K562 (cell line): ENCODE measurements at regions not wholly inside any gene's neighbourhood (a gene's known extent, or its start where the extent isn't known, plus 50 kb on each side); places are given as distances from the start of the nearest gene placed in this dataset.

Experiments
- ATAC-seq: fragments of 200-7000 bp; cut with Tn5 transposase; 3 replicates; pipeline ENCODE4 v1.9.1; 2020; ENCODE audit warnings: moderate library complexity
- BruUV-seq: library from RNA; stranded (reverse); fragments of 400-500 nt; replicated peaks from 2 replicates; lab custom pipeline; 2021; lab: Mats Ljungman, UMichigan
- CTCF ChIA-PET: fragments of 300-600 bp; formaldehyde crosslinking; extraction: SDS; loops from one replicate; lab custom pipeline; 2021; ENCODE audit warnings: low intra/inter-chr PET ratio; lab: Yijun Ruan, JAX
- POLR2A ChIA-PET: fragments of 300-600, 350-650 bp; sonication (Branson Sonifier 250); formaldehyde crosslinking; extraction: SDS; loops from one replicate; lab custom pipeline; 2021; ENCODE audit warnings: antibody characterized with exemption, inconsistent platforms; lab: Yijun Ruan, JAX
- DNase-seq, 4 experiments: peaks; one replicate each; pipeline versions ENCODE4 v3.0.0 to v3.0.0-alpha.2; 2011 to 2018; ENCODE audit warnings: low spot score in 3 of 4, mixed read lengths in 3 of 4; ENCODE audit errors: extremely low read depth in 1 of 4
- FAIRE-seq: peaks from 2 replicates; lab custom pipeline; 2011; peaks lifted over from hg19 to GRCh38; lab: Jason Lieb, UNC
- H2AFZ ChIP-seq: 2 replicates; pipeline ENCODE4 v1.6.0; 2011; ENCODE audit warnings: low read depth, low read length, control low read depth, inconsistent platforms
- H3K27ac ChIP-seq: fragments of 200-600 bp; 3 replicates; pipeline ENCODE4 v1.8.0; 2011; ENCODE audit warnings: low read depth, mild to moderate bottlenecking, control low read depth, inconsistent platforms, low read length, moderate library complexity, mixed read lengths; ENCODE audit errors: extremely low read depth
- H3K27me3 ChIP-seq, 2 experiments: fragments of 300-600 bp in 1 of 2; 2 replicates in 1 of 2; 3 replicates in 1 of 2; pipeline versions ENCODE4 v1.6.0 to v1.8.0; 2011; ENCODE audit warnings: inconsistent platforms in 2 of 2, low read length in 2 of 2, mild to moderate bottlenecking in 1 of 2, mixed read lengths in 1 of 2, moderate library complexity in 1 of 2; ENCODE audit not compliant: control insufficient read depth in 2 of 2, insufficient read depth in 2 of 2
- H3K36me3 ChIP-seq: fragments of 300-600 bp; 3 replicates; pipeline ENCODE4 v1.8.0; 2011; ENCODE audit warnings: mild to moderate bottlenecking, low read length, inconsistent platforms; ENCODE audit not compliant: control insufficient read depth, insufficient read depth
- H3K4me1 ChIP-seq, 2 experiments: fragments of 200-600 bp in 1 of 2; replicated peaks in 1 of 2; 2 replicates in 1 of 2; 3 replicates in 1 of 2; pipeline versions ENCODE4 v1.5.1 to v1.8.0; 2011; ENCODE audit warnings: inconsistent platforms in 2 of 2, low read length in 2 of 2, mild to moderate bottlenecking in 1 of 2, mixed read lengths in 1 of 2, moderate library complexity in 1 of 2; ENCODE audit not compliant: control insufficient read depth in 2 of 2, insufficient read depth in 2 of 2
- H3K4me2 ChIP-seq: 2 replicates; pipeline ENCODE4 v1.6.1; 2011; ENCODE audit warnings: low read length, control low read depth, inconsistent platforms, mixed read lengths; ENCODE audit not compliant: insufficient read depth
- H3K4me3 ChIP-seq: fragments of 200-600 bp; sonication (generic), shearing (Covaris generic); 2 replicates; pipeline ENCODE4 v1.5.1; 2016; ENCODE audit warnings: control low read depth, inconsistent platforms
- H3K79me2 ChIP-seq: fragments of 200-600 bp; 3 replicates; pipeline ENCODE4 v1.8.0; 2011; ENCODE audit warnings: low read length, inconsistent platforms; ENCODE audit not compliant: control insufficient read depth, insufficient read depth
- H3K9ac ChIP-seq, 2 experiments: 2 replicates each; pipeline versions ENCODE4 v1.6.0 to v1.6.1; 2011; ENCODE audit warnings: low read depth in 2 of 2, low read length in 2 of 2, control low read depth in 1 of 2, inconsistent platforms in 1 of 2, mild to moderate bottlenecking in 1 of 2, mixed read lengths in 1 of 2; ENCODE audit not compliant: insufficient read depth in 1 of 2
- H3K9me1 ChIP-seq: one replicate; pipeline ENCODE4 v1.6.0; 2011; ENCODE audit warnings: inconsistent platforms, mild to moderate bottlenecking, low read length, moderate library complexity; ENCODE audit not compliant: control insufficient read depth, insufficient read depth
- H3K9me3 ChIP-seq: replicated peaks from 2 replicates; pipeline ENCODE4 v1.5.1; 2011; ENCODE audit warnings: low read depth, low read length, inconsistent platforms; ENCODE audit not compliant: control insufficient read depth, insufficient read depth
- H4K20me1 ChIP-seq: replicated peaks from 2 replicates; pipeline ENCODE4 v1.6.1; 2011; ENCODE audit warnings: low read length, inconsistent platforms, mixed read lengths; ENCODE audit not compliant: control insufficient read depth, insufficient read depth
- ASH1L ChIP-seq: fragments of 450-650 bp; IDR thresholded peaks from 2 replicates; pipeline ENCODE4 v1.6.1; 2018; ENCODE audit warnings: borderline replicate concordance, mild to moderate bottlenecking, low read depth; ENCODE audit not compliant: partially characterized antibody
- EZH2 ChIP-seq: IDR thresholded peaks from 2 replicates; pipeline ENCODE4 v1.6.1; 2012; ENCODE audit warnings: low read depth, mild to moderate bottlenecking, inconsistent platforms, low read length, borderline replicate concordance
- LCOR ChIP-seq: sonication (generic); formaldehyde crosslinking; IDR thresholded peaks from 2 replicates; pipeline ENCODE4 v1.8.0; 2022; ENCODE audit warnings: mild to moderate bottlenecking, missing genetic modification reagents
- MAFF ChIP-seq: IDR thresholded peaks from 2 replicates; pipeline ENCODE4 v1.6.1; 2012; ENCODE audit warnings: low read length, improper control_type of control experiment
- NR2C1 ChIP-seq, 2 experiments: fragments of 450-650 bp; IDR thresholded peaks; 2 replicates each; pipeline ENCODE4 v1.6.1; 2017; ENCODE audit warnings: mild to moderate bottlenecking in 2 of 2, antibody characterized with exemption in 1 of 2, inconsistent platforms in 1 of 2, missing compliant biosample characterization in 1 of 2, missing genetic modification characterization in 1 of 2
- OTX1 ChIP-seq: fragments of 450-650 bp; formaldehyde crosslinking; IDR thresholded peaks from 2 replicates; pipeline ENCODE4 v1.4.0; 2022; ENCODE audit warnings: mild to moderate bottlenecking
- TBP ChIP-seq: optimal IDR thresholded peaks from 2 replicates; pipeline ENCODE3; 2011; ENCODE audit warnings: low read depth, low read length, improper control_type of control experiment
- ZFP36 ChIP-seq: fragments of 150-350 bp; IDR thresholded peaks from 2 replicates; pipeline ENCODE4 v1.6.1; 2018; ENCODE audit warnings: low read length, low read depth; ENCODE audit not compliant: partially characterized antibody
- ZKSCAN1 ChIP-seq: fragments of 150-350 bp; IDR thresholded peaks from 2 replicates; pipeline ENCODE4 v1.6.1; 2016; ENCODE audit warnings: low read depth, low read length
- ZNF175 ChIP-seq: fragments of 200-800 bp; sonication (Bioruptor generic); IDR thresholded peaks from 2 replicates; pipeline ENCODE4 v1.6.1; 2016; ENCODE audit warnings: low read depth, mild to moderate bottlenecking, missing genetic modification characterization, missing compliant biosample characterization
- ZNF436 ChIP-seq: fragments of 250-450, 450-650 bp; sonication (Bioruptor Pico); formaldehyde crosslinking; IDR thresholded peaks from 2 replicates; pipeline ENCODE4 v1.7.0; 2020; ENCODE audit warnings: mild to moderate bottlenecking
- WGBS: fragments of 100-300 bp; shearing (Covaris generic); methylation state at CpG from one replicate; pipeline ENCODE4 v1.1.6; 2016; ENCODE audit warnings: low coverage, mixed read lengths; ENCODE audit not compliant: insufficient coverage; ENCODE audit errors: missing lambda C conversion rate; 5-methylcytosine and 5-hydroxymethylcytosine counted together
- in situ Hi-C: fragments of 300-500 bp; cut with MboI; formaldehyde crosslinking; loops from 4 replicates; pipeline ENCODE4 v1.15.0; 2018; ENCODE audit warnings: inconsistent platforms, mixed read lengths
- intact Hi-C: fragments of 100-400 bp; cut with micrococcal nuclease; formaldehyde crosslinking; loops from 2 replicates; pipeline ENCODE4 v1.14.2; 2022
- TF ChIP-seq, protein P1 (sequence below): sonication (generic); formaldehyde crosslinking; IDR thresholded peaks from 2 replicates; pipeline ENCODE4 v1.8.0; 2022; ENCODE audit warnings: mild to moderate bottlenecking, missing genetic modification reagents
- TF ChIP-seq, protein P2 (sequence below): sonication (generic); formaldehyde crosslinking; IDR thresholded peaks from 2 replicates; pipeline ENCODE4 v1.8.1; 2023; ENCODE audit warnings: mild to moderate bottlenecking, missing genetic modification reagents, moderate library complexity

DNA sequence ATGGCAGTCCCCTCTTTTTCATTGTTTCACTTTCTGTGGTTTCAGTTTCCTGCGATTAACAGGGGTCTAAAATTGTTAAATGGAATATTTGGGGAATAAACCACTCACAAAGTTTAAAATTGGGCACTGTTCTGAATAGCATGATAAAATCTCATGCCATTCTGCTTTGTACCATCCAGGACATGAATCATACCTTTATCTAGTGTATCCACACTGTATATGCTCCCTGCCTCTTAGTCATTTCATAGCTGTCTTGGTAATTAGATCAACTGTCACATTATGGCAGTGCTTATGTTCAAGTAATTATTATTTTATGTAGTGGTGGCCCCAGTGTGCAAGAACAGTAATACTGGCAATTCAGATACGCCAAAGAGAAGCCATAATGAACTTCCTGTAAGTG is 734.5 kb downstream of the ZPLD1 start:
- H3K4me3 ChIP-seq = no peak overlapping the region
- no peaks in the 10 kb centered on the region for H3K9me1 ChIP-seq
- FAIRE-seq (no peak), ATAC-seq (no peak), DNase-seq (no peak)
- 0% methylated on average over 2 of the region's 2 CpGs for WGBS
- CTCF ChIA-PET = no interaction called here
- no peaks in the 10 kb centered on the region for H3K79me2 ChIP-seq
- H2AFZ ChIP-seq = no peak overlapping the region
- H3K36me3 ChIP-seq = no peaks in the 10 kb centered on the region
- no peaks in the 10 kb centered on the region for H3K4me1 ChIP-seq
- no peaks in the 10 kb centered on the region for H3K27me3 ChIP-seq
- H3K9ac ChIP-seq = no peak overlapping the region
- H3K27ac ChIP-seq = no peak overlapping the region
- intact Hi-C loops (no loop called here), in situ Hi-C loops (no loop called here)
- no peaks in the 10 kb centered on the region for H4K20me1 ChIP-seq
- BruUV-seq = no TSS peak
- POLR2A ChIA-PET = no interaction called here
- H3K4me2 ChIP-seq = no peak overlapping the region
- no peaks in the 10 kb centered on the region for H3K9me3 ChIP-seq
- TF ChIP-seq MAFF (no peak), NR2C1 (IDR thresholded peaks at IDR 0.05) (no peak), NR2C1 (tag; IDR thresholded peaks at IDR 0.05) (no peak), ZNF175 (CRISPR knock-in tag) (no peak), LCOR (CRISPR knock-in tag) (no peak), ASH1L (no peak), OTX1 (CRISPR knock-in tag) (no peak), EZH2 (no peak), ZKSCAN1 (no peak), TBP (no peak), ZNF436 (CRISPR knock-in tag) (no peak), ZFP36 (no peak)
- TF ChIP-seq, protein P1, sequence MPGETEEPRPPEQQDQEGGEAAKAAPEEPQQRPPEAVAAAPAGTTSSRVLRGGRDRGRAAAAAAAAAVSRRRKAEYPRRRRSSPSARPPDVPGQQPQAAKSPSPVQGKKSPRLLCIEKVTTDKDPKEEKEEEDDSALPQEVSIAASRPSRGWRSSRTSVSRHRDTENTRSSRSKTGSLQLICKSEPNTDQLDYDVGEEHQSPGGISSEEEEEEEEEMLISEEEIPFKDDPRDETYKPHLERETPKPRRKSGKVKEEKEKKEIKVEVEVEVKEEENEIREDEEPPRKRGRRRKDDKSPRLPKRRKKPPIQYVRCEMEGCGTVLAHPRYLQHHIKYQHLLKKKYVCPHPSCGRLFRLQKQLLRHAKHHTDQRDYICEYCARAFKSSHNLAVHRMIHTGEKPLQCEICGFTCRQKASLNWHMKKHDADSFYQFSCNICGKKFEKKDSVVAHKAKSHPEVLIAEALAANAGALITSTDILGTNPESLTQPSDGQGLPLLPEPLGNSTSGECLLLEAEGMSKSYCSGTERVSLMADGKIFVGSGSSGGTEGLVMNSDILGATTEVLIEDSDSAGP (CRISPR knock-in tag) = no peak
- TF ChIP-seq, protein P2, sequence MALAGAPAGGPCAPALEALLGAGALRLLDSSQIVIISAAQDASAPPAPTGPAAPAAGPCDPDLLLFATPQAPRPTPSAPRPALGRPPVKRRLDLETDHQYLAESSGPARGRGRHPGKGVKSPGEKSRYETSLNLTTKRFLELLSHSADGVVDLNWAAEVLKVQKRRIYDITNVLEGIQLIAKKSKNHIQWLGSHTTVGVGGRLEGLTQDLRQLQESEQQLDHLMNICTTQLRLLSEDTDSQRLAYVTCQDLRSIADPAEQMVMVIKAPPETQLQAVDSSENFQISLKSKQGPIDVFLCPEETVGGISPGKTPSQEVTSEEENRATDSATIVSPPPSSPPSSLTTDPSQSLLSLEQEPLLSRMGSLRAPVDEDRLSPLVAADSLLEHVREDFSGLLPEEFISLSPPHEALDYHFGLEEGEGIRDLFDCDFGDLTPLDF = no peak
